Activated naive CD8-positive, alpha-beta T cell treated with anti-CD3 and anti-CD28 coated beads, Interleukin-2, amount 50 U/mL, for 24 hours (primary cell): ENCODE measurements at regions not wholly inside any gene's neighbourhood (a gene's known extent, or its start where the extent isn't known, plus 50 kb on each side); places are given as distances from the start of the nearest gene placed in this dataset.

Experiments
- ATAC-seq: fragments of 150-1000 bp; cut with Tn5 transposase; one replicate; pipeline ENCODE4 v1.10.0; 2021
- DNase-seq: peaks from one replicate; pipeline ENCODE4 v3.0.0; 2021
- H3K27ac Mint-ChIP-seq: one replicate; pipeline ENCODE4 v1.8.0; 2021; ENCODE audit warnings: mild to moderate bottlenecking, mixed read lengths
- H3K27me3 Mint-ChIP-seq: one replicate; pipeline ENCODE4 v1.8.0; 2021; ENCODE audit warnings: mixed read lengths
- H3K36me3 Mint-ChIP-seq: one replicate; pipeline ENCODE4 v1.8.0; 2021; ENCODE audit warnings: low read depth, mixed read lengths
- H3K4me1 Mint-ChIP-seq: one replicate; pipeline ENCODE4 v1.8.0; 2021; ENCODE audit warnings: mixed read lengths
- H3K4me3 Mint-ChIP-seq: one replicate; pipeline ENCODE4 v1.8.0; 2021; ENCODE audit warnings: mild to moderate bottlenecking, moderate library complexity, mixed read lengths
- H3K9me3 Mint-ChIP-seq: one replicate; pipeline ENCODE4 v1.8.0; 2021; ENCODE audit warnings: mixed read lengths

- no peak for ATAC-seq
- Mint-ChIP-seq H3K36me3 (no peaks in the 10 kb centered on the region), H3K4me1 (no peaks in the 10 kb centered on the region), H3K27me3 (no peaks in the 10 kb centered on the region), H3K27ac (no peak overlapping the region), H3K9me3 (peaks cover 33% of the 10 kb centered on the region), H3K4me3 (no peak overlapping the region)
- DNase-seq, result no peak
Measured at GRCh38 chr4:187289371-187289770, 565.7 kb upstream of the FAT1 start.

DNA sequence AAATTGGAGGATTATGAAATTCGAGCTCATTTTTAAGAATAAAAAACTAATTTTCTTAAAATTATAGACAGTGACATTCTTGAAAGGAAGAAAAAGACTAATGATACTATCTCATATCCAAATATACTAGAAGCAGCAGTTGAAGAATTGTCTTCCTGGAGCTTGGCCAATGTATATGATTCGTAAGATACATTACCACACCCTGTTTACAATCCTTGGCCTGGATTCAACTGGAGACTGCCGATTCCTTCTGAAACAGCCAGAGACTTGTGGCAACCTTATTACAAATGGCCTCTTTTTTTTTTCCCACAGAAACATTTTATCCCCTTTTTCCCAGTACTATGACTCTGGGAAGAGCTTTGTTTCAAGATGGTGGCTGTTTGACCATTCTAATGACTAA, 571.2 kb upstream of the FAT1 start:
- no peaks in the 10 kb centered on the region for H3K27me3 Mint-ChIP-seq
- no peak overlapping the region for H3K4me3 Mint-ChIP-seq
- DNase-seq (no peak), ATAC-seq (no peak)
- H3K9me3 Mint-ChIP-seq, result peaks cover 36% of the 10 kb centered on the region
- H3K27ac Mint-ChIP-seq, result no peak overlapping the region
- no peaks in the 10 kb centered on the region for H3K36me3 Mint-ChIP-seq
- no peaks in the 10 kb centered on the region for H3K4me1 Mint-ChIP-seq

DNA sequence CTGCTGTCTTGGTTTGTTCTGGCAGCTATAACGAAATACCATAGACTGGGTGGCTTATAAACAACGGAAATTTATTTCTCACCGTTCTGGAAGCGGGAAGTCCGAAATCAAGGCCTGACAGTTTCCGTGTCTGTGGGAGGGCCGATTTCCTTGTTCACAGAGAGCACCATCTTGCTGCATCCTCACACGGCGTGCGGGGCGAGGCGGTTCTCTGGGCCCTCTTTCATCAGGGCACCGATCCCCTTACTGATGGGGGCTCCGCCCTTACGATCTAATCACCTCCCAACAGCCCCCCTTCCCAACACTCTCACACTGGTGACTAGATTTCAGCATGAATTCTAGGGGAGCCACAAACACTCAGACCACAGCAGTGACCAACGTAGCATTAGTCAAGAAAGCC, 578.3 kb upstream of the FAT1 start:
- H3K27me3 Mint-ChIP-seq, result no peaks in the 10 kb centered on the region
- no peaks in the 10 kb centered on the region for H3K36me3 Mint-ChIP-seq

DNA sequence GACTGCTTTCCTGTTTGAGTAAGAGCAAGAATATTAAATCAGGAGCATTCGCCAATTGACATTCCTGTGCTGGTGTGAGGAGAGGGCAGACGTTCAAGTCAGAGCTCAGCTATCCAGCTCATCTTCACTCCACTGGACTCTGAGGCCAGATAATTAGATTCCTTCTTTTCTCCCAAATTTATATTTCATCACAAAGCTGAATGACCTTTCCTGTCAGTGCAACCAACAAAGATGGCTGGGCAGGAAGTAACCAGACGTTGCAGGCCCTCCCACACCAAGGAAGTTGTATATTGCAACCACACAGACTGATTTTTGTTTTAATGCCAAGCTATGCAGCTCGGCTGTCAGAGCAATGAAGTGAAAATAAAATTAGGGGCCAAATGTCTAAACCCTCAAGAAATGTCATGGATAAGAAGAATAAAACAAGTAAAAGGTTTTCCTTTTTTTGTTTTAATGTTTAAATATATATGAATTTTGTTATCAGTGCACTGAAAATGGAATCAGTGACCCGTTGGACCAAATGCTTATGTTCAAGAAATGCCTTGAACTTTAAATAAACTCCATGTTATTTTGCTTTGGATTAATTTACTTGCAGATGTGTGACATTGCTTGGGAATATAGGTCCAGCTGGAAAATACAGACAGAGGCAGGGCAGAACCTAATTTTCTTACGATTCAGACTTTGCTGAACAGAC, 578.9 kb upstream of the FAT1 start:
- no peaks in the 10 kb centered on the region for H3K36me3 Mint-ChIP-seq
- H3K4me3 Mint-ChIP-seq, result no peak overlapping the region
- H3K9me3 Mint-ChIP-seq, result peaks cover 9% of the 10 kb centered on the region

More for the DNA sequence above, 578.3 kb upstream of the FAT1 start:
- Mint-ChIP-seq H3K4me3 (no peak overlapping the region), H3K4me1 (no peaks in the 10 kb centered on the region), H3K9me3 (peaks cover 16% of the 10 kb centered on the region), H3K27ac (no peak overlapping the region)
- no peak for ATAC-seq
- DNase-seq, result no peak

DNA sequence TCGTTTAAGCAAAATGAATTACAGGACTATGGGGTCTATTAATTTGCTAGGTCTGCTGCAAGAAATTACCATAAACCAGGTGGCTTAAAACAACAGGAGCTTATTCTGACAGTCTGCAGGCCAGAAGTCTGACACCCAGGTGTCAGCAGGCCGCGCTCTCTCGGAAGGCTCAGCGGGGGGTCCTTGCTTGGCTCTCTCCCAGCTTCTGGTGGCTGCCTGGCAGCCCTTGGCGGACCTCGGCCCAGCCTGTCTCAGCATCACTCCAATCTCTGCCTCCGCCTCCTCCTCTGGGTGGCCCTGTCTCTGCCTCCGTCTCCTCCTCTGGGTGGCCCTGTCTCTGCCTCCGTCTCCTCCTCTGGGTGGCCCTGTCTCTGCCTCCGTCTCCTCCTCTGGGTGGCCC, 580.5 kb upstream of the FAT1 start:
- Mint-ChIP-seq H3K4me1 (no peaks in the 10 kb centered on the region), H3K27ac (no peak overlapping the region), H3K9me3 (no peaks in the 10 kb centered on the region), H3K27me3 (no peaks in the 10 kb centered on the region), H3K36me3 (no peaks in the 10 kb centered on the region), H3K4me3 (no peak overlapping the region)
- no peak for DNase-seq
- no peak for ATAC-seq

More for the DNA sequence above, 578.9 kb upstream of the FAT1 start:
- Mint-ChIP-seq H3K27me3 (no peaks in the 10 kb centered on the region), H3K4me1 (no peaks in the 10 kb centered on the region), H3K27ac (no peak overlapping the region)
- ATAC-seq (no peak), DNase-seq (no peak)

DNA sequence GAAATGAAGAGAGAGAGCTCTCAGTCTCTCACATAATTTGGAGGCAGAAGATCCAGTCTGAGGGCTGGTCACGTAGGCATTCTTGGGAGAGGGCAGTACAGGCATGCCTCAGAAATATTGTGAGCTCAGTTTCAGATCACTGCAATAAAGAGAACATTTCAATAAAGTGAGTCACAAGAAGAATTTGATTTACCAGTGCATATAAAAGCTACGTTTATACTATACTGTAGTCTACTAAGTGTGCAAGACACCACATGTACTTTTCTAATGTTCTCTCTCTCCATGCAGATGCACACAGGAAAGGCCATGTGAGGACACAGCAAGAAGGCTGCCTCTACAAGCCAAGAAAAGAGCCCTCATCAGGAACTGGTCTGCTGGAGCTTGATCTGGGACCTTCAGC, 583.5 kb upstream of the FAT1 start:
- no peaks in the 10 kb centered on the region for H3K4me1 Mint-ChIP-seq
- H3K27ac Mint-ChIP-seq, result no peak overlapping the region
- H3K27me3 Mint-ChIP-seq, result no peaks in the 10 kb centered on the region

GRCh38 chr4:187309456-187309855, 585.8 kb upstream of the FAT1 start:
- ATAC-seq, result no peak
- peaks cover 11% of the 10 kb centered on the region for H3K9me3 Mint-ChIP-seq

More for the DNA sequence above, 583.5 kb upstream of the FAT1 start:
- H3K4me3 Mint-ChIP-seq, result no peak overlapping the region
- H3K36me3 Mint-ChIP-seq, result no peaks in the 10 kb centered on the region
- no peak for ATAC-seq
- DNase-seq, result no peak
- peaks cover 11% of the 10 kb centered on the region for H3K9me3 Mint-ChIP-seq

DNA sequence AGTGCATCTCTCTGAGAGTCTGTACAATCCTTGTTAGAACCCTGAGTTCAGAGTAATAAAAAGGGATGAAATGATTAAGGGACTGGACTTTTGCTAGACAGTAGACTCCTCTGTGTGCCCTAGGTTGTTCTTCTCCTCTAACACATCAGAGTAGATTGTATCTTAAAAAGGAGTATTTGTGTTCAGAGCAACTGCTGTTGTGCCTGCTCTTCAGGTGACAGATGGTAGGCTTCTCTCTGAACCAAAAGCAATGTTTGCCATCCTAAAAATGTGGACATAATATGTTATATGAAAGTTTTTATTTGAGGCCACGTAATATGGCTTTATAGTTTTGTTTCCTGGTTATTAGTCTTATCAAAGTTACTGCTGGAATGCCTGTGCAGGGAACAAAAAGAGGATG, 588.6 kb upstream of the FAT1 start:
- no peak overlapping the region for H3K27ac Mint-ChIP-seq
- ATAC-seq (no peak), DNase-seq (no peak)
- H3K4me3 Mint-ChIP-seq, result no peak overlapping the region
- H3K9me3 Mint-ChIP-seq, result peaks cover 11% of the 10 kb centered on the region
- H3K27me3 Mint-ChIP-seq, result no peaks in the 10 kb centered on the region
- no peaks in the 10 kb centered on the region for H3K4me1 Mint-ChIP-seq
- H3K36me3 Mint-ChIP-seq, result no peaks in the 10 kb centered on the region

More at GRCh38 chr4:187309456-187309855, 585.8 kb upstream of the FAT1 start:
- Mint-ChIP-seq H3K27ac (no peak overlapping the region), H3K36me3 (no peaks in the 10 kb centered on the region), H3K4me3 (no peak overlapping the region), H3K27me3 (no peaks in the 10 kb centered on the region), H3K4me1 (no peaks in the 10 kb centered on the region)
- no peak for DNase-seq

DNA sequence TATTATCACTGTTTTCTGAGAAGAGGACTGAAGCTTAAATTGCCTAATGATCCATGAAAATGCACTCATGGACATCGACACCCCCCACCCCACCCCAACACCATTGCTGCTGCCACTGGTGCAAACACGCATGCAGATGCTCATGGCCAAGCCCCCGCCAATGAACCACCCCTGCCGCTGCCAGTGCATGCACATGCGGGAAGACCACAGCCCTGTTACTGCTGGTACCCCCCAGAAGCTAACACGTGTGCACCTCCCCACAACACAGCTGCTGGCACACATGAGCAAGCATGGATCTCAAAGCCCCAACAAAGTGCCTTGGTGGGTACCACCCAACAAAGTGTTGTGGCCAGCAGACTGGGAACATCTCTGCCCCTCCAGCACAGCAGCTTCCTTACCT, 594.1 kb upstream of the FAT1 start:
- Mint-ChIP-seq H3K9me3 (peaks cover 15% of the 10 kb centered on the region), H3K4me1 (no peaks in the 10 kb centered on the region), H3K4me3 (no peak overlapping the region), H3K27ac (no peak overlapping the region), H3K36me3 (no peaks in the 10 kb centered on the region), H3K27me3 (no peaks in the 10 kb centered on the region)
- DNase-seq (no peak), ATAC-seq (no peak)

GRCh38 chr4:187321711-187322110, 598.1 kb upstream of the FAT1 start:
- Mint-ChIP-seq H3K27ac (no peak overlapping the region), H3K36me3 (no peaks in the 10 kb centered on the region), H3K4me1 (no peaks in the 10 kb centered on the region), H3K27me3 (no peaks in the 10 kb centered on the region), H3K9me3 (peaks cover 19% of the 10 kb centered on the region), H3K4me3 (no peak overlapping the region)
- ATAC-seq, result no peak
- DNase-seq, result no peak

GRCh38 chr4:187332141-187332540, 608.5 kb upstream of the FAT1 start:
- Mint-ChIP-seq H3K27me3 (no peaks in the 10 kb centered on the region), H3K27ac (no peak overlapping the region), H3K9me3 (peaks cover 20% of the 10 kb centered on the region), H3K36me3 (no peaks in the 10 kb centered on the region), H3K4me1 (no peaks in the 10 kb centered on the region), H3K4me3 (no peak overlapping the region)
- ATAC-seq (no peak), DNase-seq (no peak)

DNA sequence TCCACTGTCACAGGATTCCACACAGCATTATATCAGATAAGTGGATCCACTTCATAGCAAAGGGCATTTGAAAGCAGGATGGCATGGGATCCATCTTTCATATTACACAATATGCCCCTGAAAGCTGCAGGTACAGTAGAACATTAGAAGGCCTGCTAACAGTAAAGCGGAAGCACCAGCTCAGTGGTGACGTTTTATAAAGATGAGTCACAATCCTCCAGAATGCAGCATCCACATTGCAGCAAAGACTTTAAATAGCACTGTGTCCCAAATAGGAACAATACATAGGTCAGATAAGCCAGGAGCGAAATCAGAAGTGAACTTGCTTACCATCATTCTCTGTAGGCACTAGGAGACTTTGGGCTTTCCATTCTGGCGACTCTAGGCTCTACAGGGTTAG, 609.5 kb upstream of the FAT1 start:
- no peak overlapping the region for H3K27ac Mint-ChIP-seq
- H3K4me3 Mint-ChIP-seq, result no peak overlapping the region
- ATAC-seq (no peak), DNase-seq (no peak)
- peaks cover 14% of the 10 kb centered on the region for H3K9me3 Mint-ChIP-seq
- no peaks in the 10 kb centered on the region for H3K36me3 Mint-ChIP-seq
- no peaks in the 10 kb centered on the region for H3K4me1 Mint-ChIP-seq
- no peaks in the 10 kb centered on the region for H3K27me3 Mint-ChIP-seq

DNA sequence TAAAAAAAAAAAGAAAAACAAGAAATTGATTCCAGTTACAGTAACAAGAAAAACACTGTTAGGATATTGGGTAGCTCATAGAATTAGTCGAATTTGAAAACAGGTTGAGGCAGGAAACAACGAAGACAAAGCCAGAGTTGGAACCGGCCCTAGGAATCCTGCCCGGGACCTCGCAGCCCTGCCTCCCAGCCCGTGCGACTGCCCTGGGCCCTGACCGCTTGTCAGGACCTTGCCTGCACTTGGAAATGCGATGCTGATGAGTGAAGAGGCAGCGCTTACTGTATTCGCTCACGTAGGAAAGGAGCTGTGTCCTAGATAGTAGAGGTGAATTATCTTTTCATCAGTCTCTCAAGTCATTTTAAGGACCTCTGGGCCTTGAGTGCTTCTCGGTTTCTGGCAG, 611.7 kb upstream of the FAT1 start:
- Mint-ChIP-seq H3K36me3 (no peaks in the 10 kb centered on the region), H3K4me1 (no peaks in the 10 kb centered on the region), H3K27me3 (no peaks in the 10 kb centered on the region), H3K27ac (no peak overlapping the region), H3K9me3 (peaks cover 16% of the 10 kb centered on the region), H3K4me3 (no peak overlapping the region)
- ATAC-seq, result no peak
- DNase-seq, result no peak

- no peaks in the 10 kb centered on the region for H3K27me3 Mint-ChIP-seq
- no peaks in the 10 kb centered on the region for H3K4me1 Mint-ChIP-seq
- H3K4me3 Mint-ChIP-seq, result no peak overlapping the region
- no peaks in the 10 kb centered on the region for H3K36me3 Mint-ChIP-seq
- no peak overlapping the region for H3K27ac Mint-ChIP-seq
- no peak for DNase-seq
- peaks cover 18% of the 10 kb centered on the region for H3K9me3 Mint-ChIP-seq
- ATAC-seq, result no peak
Measured at GRCh38 chr4:187354740-187355139, 631.1 kb upstream of the FAT1 start.

- H3K27ac Mint-ChIP-seq, result no peak overlapping the region
- no peak overlapping the region for H3K4me3 Mint-ChIP-seq
- H3K27me3 Mint-ChIP-seq, result no peaks in the 10 kb centered on the region
- ATAC-seq (no peak), DNase-seq (no peak)
- H3K9me3 Mint-ChIP-seq, result peaks cover 17% of the 10 kb centered on the region
- H3K4me1 Mint-ChIP-seq, result no peaks in the 10 kb centered on the region
- H3K36me3 Mint-ChIP-seq, result no peaks in the 10 kb centered on the region
Measured at GRCh38 chr4:187357045-187357643, 633.5 kb upstream of the FAT1 start.
